H9 (cell line): ENCODE measurements at regions not wholly inside any gene's neighbourhood (a gene's known extent, or its start where the extent isn't known, plus 50 kb on each side); places are given as distances from the start of the nearest gene placed in this dataset.
A peak's percentile ranks its signal among the peaks of the same experiment; 100 is the strongest.

ENCODE experiments used
- DNase-seq: peaks from one replicate; pipeline ENCODE4 v3.0.0-alpha.2; 2017
- H2AFZ ChIP-seq: one replicate; pipeline ENCODE4 v1.6.1; 2013; ENCODE audit warnings: mild to moderate bottlenecking, low read length, control low read depth, moderate library complexity
- H2AK5ac ChIP-seq: 2 replicates; pipeline ENCODE4 v1.6.1; 2013; ENCODE audit warnings: low read length, control low read depth, mixed read lengths; ENCODE audit not compliant: insufficient read length
- H2BK120ac ChIP-seq: one replicate; pipeline ENCODE4 v1.6.1; 2013; ENCODE audit warnings: low read depth, mild to moderate bottlenecking, low read length, control low read depth, inconsistent platforms; ENCODE audit not compliant: poor library complexity, severe bottlenecking
- H2BK12ac ChIP-seq: 2 replicates; pipeline ENCODE4 v1.6.1; 2013; ENCODE audit warnings: low read length, control low read depth, mixed read lengths, low read depth; ENCODE audit not compliant: insufficient read length
- H2BK15ac ChIP-seq: 2 replicates; pipeline ENCODE4 v1.6.1; 2013; ENCODE audit warnings: low read depth, low read length, control low read depth
- H2BK20ac ChIP-seq: one replicate; pipeline ENCODE4 v1.6.1; 2013; ENCODE audit warnings: low read depth, mild to moderate bottlenecking, low read length, control low read depth, inconsistent platforms; ENCODE audit not compliant: poor library complexity, severe bottlenecking
- H2BK5ac ChIP-seq: 2 replicates; pipeline ENCODE4 v1.6.1; 2013; ENCODE audit warnings: low read length, control low read depth, mixed read lengths; ENCODE audit not compliant: insufficient read length
- H3K14ac ChIP-seq: 2 replicates; pipeline ENCODE4 v1.6.1; 2013; ENCODE audit warnings: low read length, control low read depth; ENCODE audit not compliant: insufficient read depth
- H3K18ac ChIP-seq: 2 replicates; pipeline ENCODE4 v1.6.1; 2013; ENCODE audit warnings: low read depth, mild to moderate bottlenecking, mixed read lengths, low read length, control low read depth; ENCODE audit not compliant: insufficient read length
- H3K23ac ChIP-seq: 2 replicates; pipeline ENCODE4 v1.6.1; 2013; ENCODE audit warnings: low read length, control low read depth, mixed read lengths, low read depth; ENCODE audit not compliant: insufficient read length
- H3K23me2 ChIP-seq: 2 replicates; pipeline ENCODE4 v1.6.1; 2013; ENCODE audit warnings: low read depth, mild to moderate bottlenecking, mixed read lengths, low read length, control low read depth; ENCODE audit not compliant: insufficient read length, poor library complexity, severe bottlenecking
- H3K27ac ChIP-seq: 2 replicates; pipeline ENCODE4 v1.5.1; 2013; ENCODE audit warnings: low read length, control low read depth, mixed read lengths, low read depth; ENCODE audit not compliant: insufficient read length
- H3K27me3 ChIP-seq: 2 replicates; pipeline ENCODE4 v1.6.1; 2013; ENCODE audit warnings: low read length, control low read depth, inconsistent platforms; ENCODE audit not compliant: insufficient read depth
- H3K4ac ChIP-seq: 2 replicates; pipeline ENCODE4 v1.6.1; 2013; ENCODE audit warnings: low read depth, mild to moderate bottlenecking, control low read depth, inconsistent platforms, low read length, moderate library complexity
- H3K4me1 ChIP-seq: 2 replicates; pipeline ENCODE4 v1.6.1; 2013; ENCODE audit warnings: low read length, control low read depth, inconsistent platforms; ENCODE audit not compliant: insufficient read depth
- H3K4me2 ChIP-seq: 2 replicates; pipeline ENCODE4 v1.6.1; 2013; ENCODE audit warnings: low read length, control low read depth, mixed read lengths; ENCODE audit not compliant: insufficient read length, insufficient read depth
- H3K56ac ChIP-seq: 2 replicates; pipeline ENCODE4 v1.6.1; 2013; ENCODE audit warnings: low read depth, mild to moderate bottlenecking, mixed read lengths, low read length, control low read depth; ENCODE audit not compliant: insufficient read length
- H3K79me1 ChIP-seq: 2 replicates; pipeline ENCODE4 v1.6.1; 2013; ENCODE audit warnings: low read depth, mild to moderate bottlenecking, moderate library complexity, low read length, control low read depth, inconsistent platforms; ENCODE audit not compliant: insufficient read depth, poor library complexity, severe bottlenecking
- H3K79me2 ChIP-seq: 2 replicates; pipeline ENCODE4 v1.6.1; 2013; ENCODE audit warnings: low read length, control low read depth, inconsistent platforms; ENCODE audit not compliant: insufficient read depth
- H3K9ac ChIP-seq: 2 replicates; pipeline ENCODE4 v1.6.1; 2013; ENCODE audit warnings: low read length, control low read depth, mixed read lengths; ENCODE audit not compliant: insufficient read length; ENCODE audit errors: extremely low read depth
- H3K9me3 ChIP-seq: one replicate; pipeline ENCODE4 v1.6.1; 2013; ENCODE audit warnings: low read depth, low read length, inconsistent platforms; ENCODE audit not compliant: control insufficient read depth
- H3T11ph ChIP-seq: one replicate; pipeline ENCODE4 v1.6.1; 2013; ENCODE audit warnings: mild to moderate bottlenecking, low read length, control low read depth, inconsistent platforms
- H4K20me1 ChIP-seq: one replicate; pipeline ENCODE4 v1.6.1; 2013; ENCODE audit not compliant: control insufficient read depth, insufficient read length, insufficient read depth
- H4K5ac ChIP-seq: 2 replicates; pipeline ENCODE4 v1.6.1; 2013; ENCODE audit warnings: low read depth, mild to moderate bottlenecking, mixed read lengths, low read length, control low read depth; ENCODE audit not compliant: insufficient read length
- H4K8ac ChIP-seq: replicated peaks from 2 replicates; pipeline ENCODE4 v1.6.1; 2013; ENCODE audit warnings: low read length, control low read depth, mixed read lengths, low read depth; ENCODE audit not compliant: insufficient read length
- H4K91ac ChIP-seq: 2 replicates; pipeline ENCODE4 v1.6.1; 2013; ENCODE audit warnings: low read depth, mild to moderate bottlenecking, moderate library complexity, mixed read lengths, low read length, control low read depth; ENCODE audit not compliant: insufficient read length
- H3K27ac Mint-ChIP-seq, 3 experiments: 2 replicates in 2 of 3; 3 replicates in 1 of 3; pipeline ENCODE4 v1.8.0; 2020 to 2021; ENCODE audit warnings: mixed read lengths in 3 of 3, mild to moderate bottlenecking in 1 of 3, moderate library complexity in 1 of 3
- H3K27me3 Mint-ChIP-seq: 2 replicates; pipeline ENCODE4 v1.8.0; 2021; ENCODE audit warnings: low read depth, mild to moderate bottlenecking, moderate library complexity, mixed read lengths
- H3K36me3 Mint-ChIP-seq, 3 experiments: 2 replicates in 2 of 3; 3 replicates in 1 of 3; pipeline ENCODE4 v1.8.0; 2020 to 2021; ENCODE audit warnings: low read depth in 3 of 3, mixed read lengths in 3 of 3; ENCODE audit not compliant: insufficient read depth in 1 of 3
- H3K4me1 Mint-ChIP-seq, 2 experiments: 2 replicates each; pipeline ENCODE4 v1.8.0; 2020; ENCODE audit warnings: mixed read lengths in 2 of 2
- H3K4me3 Mint-ChIP-seq, 2 experiments: 2 replicates in 1 of 2; 3 replicates in 1 of 2; pipeline ENCODE4 v1.8.0; 2020 to 2021; ENCODE audit warnings: mild to moderate bottlenecking in 2 of 2, mixed read lengths in 2 of 2, moderate library complexity in 1 of 2
- H3K9me3 Mint-ChIP-seq, 2 experiments: 2 replicates in 1 of 2; 3 replicates in 1 of 2; pipeline ENCODE4 v1.8.0; 2020; ENCODE audit warnings: mild to moderate bottlenecking in 2 of 2, mixed read lengths in 2 of 2, moderate library complexity in 1 of 2
- CTCF ChIP-seq: fragments of 200-600 bp; sonication (generic); conservative IDR thresholded peaks from 3 replicates; pipeline ENCODE4 v1.8.0; 2021; ENCODE audit warnings: antibody characterized with exemption, mild to moderate bottlenecking
- WGBS: extraction: QIAGEN DNeasy Blood & Tissue Kit; methylation state at CpG from one replicate; pipeline ENCODE4 v1.1.7; 2013; ENCODE audit warnings: missing lambda C conversion rate, low lambda C conversion rate, mixed read lengths; ENCODE audit not compliant: insufficient read length; ENCODE audit errors: extremely low coverage; 5-methylcytosine and 5-hydroxymethylcytosine counted together

- no peaks in the 10 kb centered on the region for H3K79me2 ChIP-seq
- no peak overlapping the region for H3K9ac ChIP-seq
- H3K4me1 ChIP-seq, result peaks cover 3% of the 10 kb centered on the region; the same call in 1 of the 2 replicates
- H4K8ac ChIP-seq, result no peak overlapping the region
- H3T11ph ChIP-seq, result no peak overlapping the region
- H4K91ac ChIP-seq, result no peak overlapping the region
- no peak overlapping the region for H2AFZ ChIP-seq
- Mint-ChIP-seq H3K27ac (peak overlapping the region in 1 of 3 experiments; percentile 58; a peak in 1 of 7 replicates), H3K36me3 (no peaks in the 10 kb centered on the region), H3K4me1 (peaks cover 41 to 58% of the 10 kb centered on the region in 2 experiments), H3K27me3 (peaks cover 4% of the 10 kb centered on the region; the same call in 1 of the 2 replicates), H3K9me3 (no peaks in the 10 kb centered on the region; a peak in 1 of 5 replicates), H3K4me3 (no peak overlapping the region)
- no peak overlapping the region for H4K5ac ChIP-seq
- H3K4me2 ChIP-seq, result no peak overlapping the region
- no peak for DNase-seq
- H3K4ac ChIP-seq, result no peak overlapping the region
- H2BK20ac ChIP-seq, result no peak overlapping the region
- no peak overlapping the region for H2BK120ac ChIP-seq
- H3K56ac ChIP-seq, result no peak overlapping the region
- H3K79me1 ChIP-seq, result no peaks in the 10 kb centered on the region
- H3K9me3 ChIP-seq, result no peaks in the 10 kb centered on the region
- no peaks in the 10 kb centered on the region for H3K23me2 ChIP-seq
- no peak overlapping the region for H3K27ac ChIP-seq
- H3K14ac ChIP-seq, result no peak overlapping the region
- H2BK5ac ChIP-seq, result no peak overlapping the region
- no peak overlapping the region for H2BK12ac ChIP-seq
- no peak overlapping the region for H2AK5ac ChIP-seq
- no peak for TF ChIP-seq CTCF
- no peak overlapping the region for H2BK15ac ChIP-seq
- no CpG with 5 or more reads among the region's 5 CpGs for WGBS
- no peaks in the 10 kb centered on the region for H4K20me1 ChIP-seq
- no peak overlapping the region for H3K18ac ChIP-seq
- H3K23ac ChIP-seq, result no peak overlapping the region
- H3K27me3 ChIP-seq, result no peaks in the 10 kb centered on the region
Observed at GRCh38 chr7:67724435-67724834, 727.8 kb downstream of the TYW1 start.
